IPS-20b (cell line): ENCODE measurements at regions not wholly inside any gene's neighbourhood (a gene's known extent, or its start where the extent isn't known, plus 50 kb on each side); places are given as distances from the start of the nearest gene placed in this dataset.

ENCODE experiments used
- H3K27ac ChIP-seq: one replicate; pipeline ENCODE4 v1.5.1; 2013; ENCODE audit warnings: low read length
- H3K27me3 ChIP-seq: 2 replicates; pipeline ENCODE4 v1.6.1; 2013; ENCODE audit warnings: mild to moderate bottlenecking, low read length, inconsistent platforms; ENCODE audit not compliant: insufficient read depth
- H3K36me3 ChIP-seq: 2 replicates; pipeline ENCODE4 v1.6.1; 2013; ENCODE audit warnings: low read depth, mild to moderate bottlenecking, inconsistent platforms, low read length, moderate library complexity; ENCODE audit not compliant: insufficient read depth
- H3K4me1 ChIP-seq: 2 replicates; pipeline ENCODE4 v1.6.1; 2013; ENCODE audit warnings: mild to moderate bottlenecking, control low read depth, inconsistent platforms, low read length, moderate library complexity; ENCODE audit not compliant: insufficient read depth
- H3K4me3 ChIP-seq: 2 replicates; pipeline ENCODE4 v1.5.1; 2013; ENCODE audit warnings: mild to moderate bottlenecking, low read length, inconsistent platforms
- H3K9ac ChIP-seq: 2 replicates; pipeline ENCODE4 v1.6.1; 2013; ENCODE audit warnings: low read depth, mild to moderate bottlenecking, inconsistent platforms, low read length, moderate library complexity
- H3K9me3 ChIP-seq: 2 replicates; pipeline ENCODE4 v1.6.1; 2013; ENCODE audit warnings: mild to moderate bottlenecking, low read depth, low read length, inconsistent platforms; ENCODE audit not compliant: insufficient read depth

GRCh38 chr2:103785432-103785831 is 1023.6 kb downstream of the TMEM182 start:
- Histone ChIP-seq H3K4me1 (peaks cover 29% of the 10 kb centered on the region), H3K4me3 (no peak overlapping the region), H3K36me3 (no peaks in the 10 kb centered on the region), H3K9me3 (no peaks in the 10 kb centered on the region), H3K27me3 (peaks cover 56% of the 10 kb centered on the region), H3K9ac (no peak overlapping the region), H3K27ac (no peak overlapping the region)

- H3K9ac ChIP-seq: no peak overlapping the region
- no peaks in the 10 kb centered on the region for H3K9me3 ChIP-seq
- H3K27ac ChIP-seq: no peak overlapping the region
- H3K27me3 ChIP-seq: peaks cover 61% of the 10 kb centered on the region
- peaks cover 29% of the 10 kb centered on the region for H3K4me1 ChIP-seq
- H3K36me3 ChIP-seq: no peaks in the 10 kb centered on the region
- no peak overlapping the region for H3K4me3 ChIP-seq
Measured at GRCh38 chr2:103785956-103786355, 1024.1 kb downstream of the TMEM182 start.

GRCh38 chr2:103788389-103788788 is 1026.6 kb downstream of the TMEM182 start:
- Histone ChIP-seq H3K27me3 (peaks cover 77% of the 10 kb centered on the region), H3K4me3 (no peak overlapping the region), H3K4me1 (peaks cover 38% of the 10 kb centered on the region), H3K9me3 (peaks cover 1% of the 10 kb centered on the region; the same call in 1 of the 2 replicates), H3K36me3 (no peaks in the 10 kb centered on the region), H3K9ac (no peak overlapping the region), H3K27ac (no peak overlapping the region)

- Histone ChIP-seq H3K4me1 (peaks cover 37% of the 10 kb centered on the region), H3K27ac (no peak overlapping the region), H3K4me3 (no peak overlapping the region), H3K36me3 (no peaks in the 10 kb centered on the region), H3K9me3 (peaks cover 7% of the 10 kb centered on the region), H3K9ac (no peak overlapping the region), H3K27me3 (peaks cover 80% of the 10 kb centered on the region)
Measured at GRCh38 chr2:103788951-103789350, 1027.1 kb downstream of the TMEM182 start.

GRCh38 chr2:103789381-103790095 is 1027.7 kb downstream of the TMEM182 start:
- H3K27me3 ChIP-seq: peaks cover 86% of the 10 kb centered on the region
- no peaks in the 10 kb centered on the region for H3K36me3 ChIP-seq
- no peak overlapping the region for H3K27ac ChIP-seq
- H3K4me3 ChIP-seq: no peak overlapping the region
- H3K4me1 ChIP-seq: peaks cover 31% of the 10 kb centered on the region
- H3K9me3 ChIP-seq: peaks cover 13% of the 10 kb centered on the region
- H3K9ac ChIP-seq: no peak overlapping the region

GRCh38 chr2:103792042-103792441 is 1030.2 kb downstream of the TMEM182 start:
- Histone ChIP-seq H3K9me3 (peaks cover 13% of the 10 kb centered on the region), H3K9ac (no peak overlapping the region), H3K4me1 (peaks cover 18% of the 10 kb centered on the region; the same call in 1 of the 2 replicates), H3K4me3 (no peak overlapping the region), H3K36me3 (no peaks in the 10 kb centered on the region), H3K27ac (no peak overlapping the region), H3K27me3 (peaks cover 90% of the 10 kb centered on the region)

GRCh38 chr2:103798291-103798690 is 1036.5 kb downstream of the TMEM182 start:
- Histone ChIP-seq H3K9me3 (peaks cover 13% of the 10 kb centered on the region), H3K4me1 (no peaks in the 10 kb centered on the region; the same call in 1 of the 2 replicates), H3K27ac (no peak overlapping the region), H3K4me3 (no peak overlapping the region), H3K9ac (no peak overlapping the region), H3K36me3 (no peaks in the 10 kb centered on the region), H3K27me3 (peaks cover 32% of the 10 kb centered on the region)

- Histone ChIP-seq H3K27ac (no peak overlapping the region), H3K27me3 (no peaks in the 10 kb centered on the region; the same call in 1 of the 2 replicates), H3K9ac (no peak overlapping the region), H3K9me3 (no peaks in the 10 kb centered on the region), H3K4me1 (peaks cover 3% of the 10 kb centered on the region; the same call in 1 of the 2 replicates), H3K4me3 (no peak overlapping the region), H3K36me3 (no peaks in the 10 kb centered on the region)
Measured at GRCh38 chr2:103804013-103804412, 1042.2 kb downstream of the TMEM182 start.

GRCh38 chr2:103805746-103806145 is 1043.9 kb downstream of the TMEM182 start:
- Histone ChIP-seq H3K36me3 (no peaks in the 10 kb centered on the region), H3K4me3 (no peak overlapping the region), H3K9ac (no peak overlapping the region), H3K9me3 (no peaks in the 10 kb centered on the region), H3K27ac (no peak overlapping the region), H3K4me1 (peaks cover 17% of the 10 kb centered on the region), H3K27me3 (no peaks in the 10 kb centered on the region; the same call in 1 of the 2 replicates)

GRCh38 chr2:103808814-103809213 is 1045.1 kb upstream of the POU3F3 start:
- Histone ChIP-seq H3K27ac (no peak overlapping the region), H3K27me3 (no peaks in the 10 kb centered on the region), H3K4me1 (peaks cover 20% of the 10 kb centered on the region), H3K36me3 (no peaks in the 10 kb centered on the region), H3K9ac (no peak overlapping the region), H3K9me3 (no peaks in the 10 kb centered on the region), H3K4me3 (no peak overlapping the region)

GRCh38 chr2:103809415-103809814 is 1044.5 kb upstream of the POU3F3 start:
- Histone ChIP-seq H3K4me3 (no peak overlapping the region), H3K4me1 (peaks cover 20% of the 10 kb centered on the region), H3K27ac (no peak overlapping the region), H3K27me3 (no peaks in the 10 kb centered on the region), H3K36me3 (no peaks in the 10 kb centered on the region), H3K9ac (no peak overlapping the region), H3K9me3 (no peaks in the 10 kb centered on the region)

GRCh38 chr2:103809941-103810441 is 1043.9 kb upstream of the POU3F3 start:
- Histone ChIP-seq H3K9me3 (no peaks in the 10 kb centered on the region), H3K9ac (no peak overlapping the region), H3K4me3 (no peak overlapping the region)

More at GRCh38 chr2:103809941-103810441, 1043.9 kb upstream of the POU3F3 start:
- no peaks in the 10 kb centered on the region for H3K27me3 ChIP-seq
- peaks cover 20% of the 10 kb centered on the region for H3K4me1 ChIP-seq
- H3K27ac ChIP-seq: no peak overlapping the region
- no peaks in the 10 kb centered on the region for H3K36me3 ChIP-seq
